ENCODE measurements at regions not wholly inside any gene's neighbourhood (a gene's known extent, or its start where the extent isn't known, plus 50 kb on each side); places are given as distances from the start of the nearest gene placed in this dataset.

DNA sequence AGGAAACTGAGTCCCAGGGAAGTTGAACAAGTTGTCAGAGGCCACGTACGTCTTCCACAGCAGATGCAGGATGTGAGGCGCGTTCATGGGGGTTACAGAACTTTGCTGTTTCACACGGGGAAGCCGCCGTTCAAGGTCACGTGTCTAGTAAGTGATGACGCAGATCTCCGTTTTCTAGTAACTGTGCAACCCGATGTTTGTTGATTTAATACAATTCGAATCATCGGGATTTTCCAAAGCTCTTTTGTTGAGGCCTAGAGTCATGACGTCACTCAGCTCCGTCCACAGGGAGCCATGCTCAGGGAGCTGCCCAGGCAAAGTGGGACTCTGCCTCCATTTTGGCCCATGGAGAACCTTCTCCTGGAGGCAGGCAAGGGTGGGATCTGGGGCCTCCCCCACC, 1121.8 kb downstream of the TBC1D22A start:
- TF ChIP-seq, protein P1, sequence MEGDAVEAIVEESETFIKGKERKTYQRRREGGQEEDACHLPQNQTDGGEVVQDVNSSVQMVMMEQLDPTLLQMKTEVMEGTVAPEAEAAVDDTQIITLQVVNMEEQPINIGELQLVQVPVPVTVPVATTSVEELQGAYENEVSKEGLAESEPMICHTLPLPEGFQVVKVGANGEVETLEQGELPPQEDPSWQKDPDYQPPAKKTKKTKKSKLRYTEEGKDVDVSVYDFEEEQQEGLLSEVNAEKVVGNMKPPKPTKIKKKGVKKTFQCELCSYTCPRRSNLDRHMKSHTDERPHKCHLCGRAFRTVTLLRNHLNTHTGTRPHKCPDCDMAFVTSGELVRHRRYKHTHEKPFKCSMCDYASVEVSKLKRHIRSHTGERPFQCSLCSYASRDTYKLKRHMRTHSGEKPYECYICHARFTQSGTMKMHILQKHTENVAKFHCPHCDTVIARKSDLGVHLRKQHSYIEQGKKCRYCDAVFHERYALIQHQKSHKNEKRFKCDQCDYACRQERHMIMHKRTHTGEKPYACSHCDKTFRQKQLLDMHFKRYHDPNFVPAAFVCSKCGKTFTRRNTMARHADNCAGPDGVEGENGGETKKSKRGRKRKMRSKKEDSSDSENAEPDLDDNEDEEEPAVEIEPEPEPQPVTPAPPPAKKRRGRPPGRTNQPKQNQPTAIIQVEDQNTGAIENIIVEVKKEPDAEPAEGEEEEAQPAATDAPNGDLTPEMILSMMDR (IDR thresholded peaks at IDR 0.05), result no peak
- TF ChIP-seq POLR2A (IDR thresholded peaks at IDR 0.05), result no peak

Measured in adrenal gland (tissue), 5 donors.